ENCODE measurements at regions not wholly inside any gene's neighbourhood (a gene's known extent, or its start where the extent isn't known, plus 50 kb on each side); places are given as distances from the start of the nearest gene placed in this dataset.

- ChIA-PET POLR2A (no interaction called here), CTCF (ENCODE audit: low intra/inter-chr PET ratio, low total read pairs) (no interaction called here)
- H3K27me3 ChIP-seq (ENCODE audit: control insufficient read depth in 1 of 2, insufficient read depth in 2 of 2, low read length in 2 of 2), result no peaks in the 10 kb centered on the region; a peak in 2 of 5 replicates
- no peak overlapping the region for H3K4me3 ChIP-seq (replicated peaks in 1 of 3; ENCODE audit: insufficient read depth in 1 of 3, low read depth in 2 of 3, low read length in 3 of 3)
- BruUV-seq (replicated peaks), result no TSS peak
- intact Hi-C loops (cut with micrococcal nuclease; ENCODE audit: unreplicated experiment), result no loop called here
- FAIRE-seq (no peak), ATAC-seq (no peak), DNase-seq (ENCODE audit: low spot score) (no peak)
- H3K9ac ChIP-seq (ENCODE audit: insufficient read depth, low read depth, low read length), result no peak overlapping the region
- H3K4me1 ChIP-seq (ENCODE audit: insufficient read depth, low read length), result no peaks in the 10 kb centered on the region
- WGBS (ENCODE audit: low lambda C conversion rate), result 44% methylated on average over 3 of the region's 3 CpGs
- in situ Hi-C loops (cut with HindIII; ENCODE audit: extremely low pct_ligation_motif_present, low pct_unique_long_range_greater_than_20kb), result loop anchor here (25.0 kb wide), 2 partner anchors 1068 to 1143 kb away; partner anchors contain the start of gene KLF4
- H3K79me2 ChIP-seq (ENCODE audit: insufficient read depth, low read length), result no peaks in the 10 kb centered on the region
- TF ChIP-seq PHB2 (IDR thresholded peaks at IDR 0.05; ENCODE audit: partially characterized antibody) (no peak), ZFP82 (CRISPR knock-in tag; IDR thresholded peaks at IDR 0.05; ENCODE audit: borderline replicate concordance) (no peak), SATB2 (CRISPR knock-in tag; IDR thresholded peaks at IDR 0.05) (no peak), ZSCAN5A (CRISPR knock-in tag; IDR thresholded peaks at IDR 0.05; ENCODE audit: borderline replicate concordance) (no peak), FUBP1 (CRISPR knock-in tag; IDR thresholded peaks at IDR 0.05; ENCODE audit: borderline replicate concordance) (no peak), YEATS4 (CRISPR knock-in tag; IDR thresholded peaks at IDR 0.05; ENCODE audit: borderline replicate concordance) (no peak), LRRFIP1 (CRISPR knock-in tag; conservative IDR thresholded peaks at IDR 0.05) (no peak), SP2 (CRISPR knock-in tag; IDR thresholded peaks at IDR 0.05) (no peak), DNMT3B (CRISPR knock-in tag; conservative IDR thresholded peaks at IDR 0.05) (no peak), ZNF639 (CRISPR knock-in tag; conservative IDR thresholded peaks at IDR 0.05) (no peak), ATAD3A (CRISPR knock-in tag; IDR thresholded peaks at IDR 0.05) (no peak), RBM39 (IDR thresholded peaks at IDR 0.05; ENCODE audit: low read depth, low read length, poor library complexity, severe bottlenecking) (no peak), NKX3-1 (CRISPR knock-in tag; IDR thresholded peaks at IDR 0.05) (no peak), ZNF251 (CRISPR knock-in tag; IDR thresholded peaks at IDR 0.05) (no peak)
- no peak overlapping the region for H3K27ac ChIP-seq (ENCODE audit: extremely low read length, insufficient read depth, low read length)
- H3K4me2 ChIP-seq (ENCODE audit: low read depth, low read length), result no peak overlapping the region
- no peaks in the 10 kb centered on the region for H4K20me1 ChIP-seq (ENCODE audit: insufficient read depth, low read length)
- no peaks in the 10 kb centered on the region for H3K36me3 ChIP-seq (replicated peaks in 1 of 2; ENCODE audit: control insufficient read depth in 1 of 2, insufficient read depth in 2 of 2, low read length in 2 of 2)
- H2AFZ ChIP-seq (ENCODE audit: low read length), result no peak overlapping the region
- H3K9me3 ChIP-seq (ENCODE audit: low read length), result no peaks in the 10 kb centered on the region
Observed at GRCh38 chr9:108554831-108555230, 301.0 kb downstream of the ACTL7B start.

All from HepG2 (cell line).